IMR-90 (cell line): ENCODE measurements at regions not wholly inside any gene's neighbourhood (a gene's known extent, or its start where the extent isn't known, plus 50 kb on each side); places are given as distances from the start of the nearest gene placed in this dataset.

Experiments used
- ATAC-seq: fragments of 200-7000 bp; cut with Tn5 transposase; 2 replicates; pipeline ENCODE4 v1.9.1; 2020; ENCODE audit warnings: low read depth, mild to moderate bottlenecking, moderate library complexity
- BruUV-seq: library from RNA; stranded (reverse); fragments of 400-500 nt; replicated peaks from 2 replicates; lab custom pipeline; 2021; lab: Mats Ljungman, UMichigan
- CTCF ChIA-PET: fragments of 300-600 bp; formaldehyde crosslinking; extraction: SDS; loops from one replicate; lab custom pipeline; 2021; ENCODE audit warnings: antibody characterized with exemption; lab: Yijun Ruan, JAX
- POLR2A ChIA-PET: fragments of 300-600 bp; sonication (Branson Sonifier 250); formaldehyde crosslinking; loops from one replicate; lab custom pipeline; 2022; ENCODE audit warnings: antibody characterized with exemption; ENCODE audit not compliant: unreplicated experiment; lab: Charles Lee
- DNase-seq: peaks from one replicate; pipeline ENCODE4 v3.0.0; 2013
- H2AFZ ChIP-seq: replicated peaks from 2 replicates; pipeline ENCODE3; 2013; ENCODE audit warnings: low read length, mild to moderate bottlenecking; ENCODE audit not compliant: poor library complexity
- H2AK5ac ChIP-seq: 2 replicates; pipeline ENCODE4 v1.6.1; 2013; ENCODE audit warnings: low read depth, low read length, inconsistent platforms
- H2AK9ac ChIP-seq: replicated peaks from 2 replicates; pipeline ENCODE3; 2013; ENCODE audit warnings: mild to moderate bottlenecking, low read depth, low read length, moderate library complexity; ENCODE audit not compliant: poor library complexity
- H2BK120ac ChIP-seq: 2 replicates; pipeline ENCODE4 v1.6.1; 2013; ENCODE audit warnings: low read depth, low read length, inconsistent platforms
- H2BK15ac ChIP-seq: 3 replicates; pipeline ENCODE4 v1.6.1; 2013; ENCODE audit warnings: low read depth, low read length, inconsistent platforms
- H2BK20ac ChIP-seq: 2 replicates; pipeline ENCODE4 v1.6.1; 2013; ENCODE audit warnings: low read depth, mild to moderate bottlenecking, inconsistent platforms, low read length, moderate library complexity
- H2BK5ac ChIP-seq: 2 replicates; pipeline ENCODE4 v1.6.1; 2013; ENCODE audit warnings: mild to moderate bottlenecking, low read depth, low read length, inconsistent platforms; ENCODE audit not compliant: poor library complexity, severe bottlenecking
- H3K14ac ChIP-seq: replicated peaks from 2 replicates; pipeline ENCODE4 v1.6.1; 2013; ENCODE audit warnings: low read depth, low read length, inconsistent platforms
- H3K18ac ChIP-seq: 2 replicates; pipeline ENCODE4 v1.6.1; 2013; ENCODE audit warnings: low read depth, low read length, control low read depth
- H3K23ac ChIP-seq: 2 replicates; pipeline ENCODE4 v1.6.1; 2013; ENCODE audit warnings: low read depth, low read length, inconsistent platforms
- H3K27ac ChIP-seq: 2 replicates; pipeline ENCODE4 v1.5.1; 2013; ENCODE audit warnings: mild to moderate bottlenecking, control low read depth, low read length; ENCODE audit not compliant: insufficient read depth
- H3K27me3 ChIP-seq: 2 replicates; pipeline ENCODE4 v1.6.1; 2013; ENCODE audit warnings: low read length; ENCODE audit not compliant: control insufficient read depth, insufficient read depth
- H3K36me3 ChIP-seq: 2 replicates; pipeline ENCODE4 v1.6.1; 2013; ENCODE audit warnings: low read length, mixed read lengths; ENCODE audit not compliant: control insufficient read depth, insufficient read depth
- H3K4ac ChIP-seq: 2 replicates; pipeline ENCODE4 v1.6.1; 2013; ENCODE audit warnings: low read depth, low read length, inconsistent platforms
- H3K4me1 ChIP-seq: 2 replicates; pipeline ENCODE4 v1.6.1; 2013; ENCODE audit warnings: low read length, mixed read lengths; ENCODE audit not compliant: control insufficient read depth, insufficient read depth
- H3K4me2 ChIP-seq: 2 replicates; pipeline ENCODE4 v1.6.1; 2013; ENCODE audit warnings: low read depth, mild to moderate bottlenecking, control low read depth, low read length, moderate library complexity
- H3K4me3 ChIP-seq: 2 replicates; pipeline ENCODE4 v1.5.1; 2013; ENCODE audit warnings: low read depth, mild to moderate bottlenecking, control low read depth, low read length, moderate library complexity; ENCODE audit not compliant: insufficient read depth
- H3K56ac ChIP-seq: 2 replicates; pipeline ENCODE4 v1.6.1; 2013; ENCODE audit warnings: low read length, inconsistent platforms; ENCODE audit not compliant: insufficient read depth; ENCODE audit errors: extremely low read depth
- H3K79me1 ChIP-seq, 2 experiments: 2 replicates each; pipeline ENCODE4 v1.6.1; 2013; ENCODE audit warnings: low read length in 2 of 2, inconsistent platforms in 1 of 2, low read depth in 1 of 2
- H3K9ac ChIP-seq: 2 replicates; pipeline ENCODE4 v1.6.1; 2013; ENCODE audit warnings: low read depth, low read length, control low read depth
- H3K9me1 ChIP-seq: 2 replicates; pipeline ENCODE4 v1.6.1; 2013; ENCODE audit warnings: low read length, inconsistent platforms; ENCODE audit not compliant: insufficient read depth
- H3K9me3 ChIP-seq: 2 replicates; pipeline ENCODE4 v1.6.1; 2013; ENCODE audit warnings: low read length; ENCODE audit not compliant: control insufficient read depth, insufficient read depth
- H4K20me1 ChIP-seq: 2 replicates; pipeline ENCODE4 v1.6.1; 2013; ENCODE audit warnings: low read length, inconsistent platforms; ENCODE audit not compliant: insufficient read depth
- H4K5ac ChIP-seq: 2 replicates; pipeline ENCODE4 v1.6.1; 2013; ENCODE audit warnings: mild to moderate bottlenecking, low read depth, low read length, control low read depth
- H4K8ac ChIP-seq, 2 experiments: 2 replicates each; pipeline ENCODE4 v1.6.1; 2013; ENCODE audit warnings: low read depth in 2 of 2, low read length in 2 of 2, control low read depth in 1 of 2, inconsistent platforms in 1 of 2
- H4K91ac ChIP-seq: 2 replicates; pipeline ENCODE4 v1.6.1; 2013; ENCODE audit warnings: low read depth, low read length, inconsistent platforms; ENCODE audit not compliant: insufficient read depth
- CHD1 ChIP-seq: IDR thresholded peaks from 2 replicates; pipeline ENCODE4 v1.6.1; 2012; ENCODE audit warnings: low read depth, low read length, improper control_type of control experiment
- MAFK ChIP-seq: IDR thresholded peaks from 2 replicates; pipeline ENCODE4 v1.6.1; 2012; ENCODE audit warnings: low read depth, low read length, improper control_type of control experiment
- MAZ ChIP-seq: IDR thresholded peaks from 2 replicates; pipeline ENCODE4 v1.6.1; 2012; ENCODE audit warnings: low read depth, mild to moderate bottlenecking, low read length, improper control_type of control experiment, moderate library complexity, borderline replicate concordance
- NFE2L2 ChIP-seq: fragments of 150-350 bp; IDR thresholded peaks from 2 replicates; pipeline ENCODE4 v1.6.1; 2016; ENCODE audit warnings: low read depth, mild to moderate bottlenecking, low read length
- RCOR1 ChIP-seq: IDR thresholded peaks from 2 replicates; pipeline ENCODE4 v1.6.1; 2012; ENCODE audit warnings: mild to moderate bottlenecking, low read length, improper control_type of control experiment; ENCODE audit not compliant: insufficient replicate concordance
- WGBS, 2 experiments: methylation state at CpG; one replicate each; pipeline versions ENCODE4 v1.1.5 to v1.1.7; 2013; ENCODE audit warnings: missing lambda C conversion rate in 2 of 2; ENCODE audit not compliant: insufficient read length in 1 of 2; ENCODE audit errors: extremely low coverage in 2 of 2; 5-methylcytosine and 5-hydroxymethylcytosine counted together
- dilution Hi-C: fragments of 300-500 bp; cut with HindIII; formaldehyde crosslinking; loops from one replicate; pipeline ENCODE4 v1.14.3; 2018; ENCODE audit warnings: low sequenced_read_pairs; ENCODE audit not compliant: unreplicated experiment
- in situ Hi-C: fragments of 300-500 bp; cut with MboI; formaldehyde crosslinking; loops from 3 replicates; pipeline ENCODE4 v1.14.3; 2019; ENCODE audit warnings: low sequenced_read_pairs, inconsistent platforms, mixed read lengths
- intact Hi-C: fragments of 100-400 bp; cut with micrococcal nuclease; formaldehyde crosslinking; loops from 2 replicates; pipeline ENCODE4 v1.10.0; 2022

DNA sequence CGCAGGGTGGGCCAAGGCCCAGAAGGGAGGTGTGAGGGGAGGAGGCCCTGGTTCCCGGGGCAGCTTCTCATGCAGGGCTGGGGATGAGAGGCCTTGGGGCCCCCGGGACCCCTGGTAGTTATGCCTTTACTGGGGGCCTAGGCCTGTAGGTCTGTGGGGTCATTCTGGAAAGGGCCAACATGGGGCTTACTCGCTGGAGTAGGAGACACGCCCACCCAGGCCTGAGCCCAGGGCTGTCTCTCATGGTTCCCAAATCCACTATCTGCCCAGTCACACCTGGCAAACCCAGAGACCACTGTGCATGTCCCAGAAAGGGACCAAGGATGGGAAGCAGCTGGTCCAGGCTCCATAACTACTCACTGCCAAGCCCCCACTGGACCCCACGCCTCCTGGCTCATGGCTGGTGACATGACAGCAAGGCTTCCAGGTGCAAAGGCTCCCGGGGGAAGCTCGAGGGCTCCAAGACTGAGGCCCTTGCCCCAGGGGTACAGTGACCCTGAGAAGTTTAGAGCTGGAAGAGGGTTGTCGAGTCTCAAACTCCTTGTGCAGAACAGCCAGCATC lies 64.2 kb upstream of the ATP12A start:
- Histone ChIP-seq H3K9ac (no peak overlapping the region), H3K4me2 (no peak overlapping the region), H3K27me3 (no peaks in the 10 kb centered on the region; the same call in 1 of the 2 replicates), H4K8ac (no peak overlapping the region), H3K4me1 (no peaks in the 10 kb centered on the region), H3K9me3 (no peaks in the 10 kb centered on the region; the same call in 1 of the 2 replicates), H4K20me1 (no peaks in the 10 kb centered on the region), H2AK9ac (no peak overlapping the region), H2BK120ac (no peak overlapping the region), H4K5ac (no peak overlapping the region), H3K4me3 (no peak overlapping the region), H3K9me1 (no peaks in the 10 kb centered on the region), H3K56ac (no peak overlapping the region), H2BK15ac (no peak overlapping the region), H3K14ac (no peak overlapping the region), H4K91ac (no peak overlapping the region), H2BK20ac (no peak overlapping the region), H3K27ac (no peak overlapping the region), H2AK5ac (no peak overlapping the region), H3K36me3 (no peaks in the 10 kb centered on the region), H2BK5ac (no peak overlapping the region), H3K4ac (no peak overlapping the region), H2AFZ (no peak overlapping the region), H3K18ac (no peak overlapping the region), H3K23ac (no peak overlapping the region), H3K79me1 (no peaks in the 10 kb centered on the region)
- DNase-seq (no peak), ATAC-seq (no peak)
- intact Hi-C loops (no loop called here), in situ Hi-C loops (no loop called here), dilution Hi-C loops (no loop called here)
- ChIA-PET POLR2A (no interaction called here), CTCF (no interaction called here)
- no TSS peak for BruUV-seq
- TF ChIP-seq MAZ (no peak), CHD1 (no peak), RCOR1 (no peak), MAFK (no peak), NFE2L2 (no peak)
- WGBS, 2 experiments = 100% methylated on average over 1 of the region's 9 CpGs; no CpG with 5 or more reads in 1 of the 2 experiments
